Posterior vena cava (tissue), 2 donors: ENCODE measurements at regions not wholly inside any gene's neighbourhood (a gene's known extent, or its start where the extent isn't known, plus 50 kb on each side); places are given as distances from the start of the nearest gene placed in this dataset.
"Not testable (repeated sequence)": the region's sequence is repeated elsewhere in the genome, so short reads cannot be mapped to it uniquely, and the experiment has no call there.

Source experiments
- DNase-seq: peaks from one replicate; pipeline ENCODE4 v3.0.0-alpha.2; 2020; ENCODE audit warnings: low spot score
- intact Hi-C, 2 donors: fragments of 100-400 bp; cut with DNase I; formaldehyde crosslinking; loops; one replicate each; pipeline versions ENCODE4 v1.14.1 to v1.14.2; 2022 to 2023
- donor health status: DM: yes; HTN: yes; CAD: no.
- donor health status: DM: yes; HTN: yes; CAD: no.

GRCh38 chr1:149157409-149157808 is 54.1 kb upstream of the NBPF9 start:
- DNase-seq, intact Hi-C loops: not testable (repeated sequence)

DNA sequence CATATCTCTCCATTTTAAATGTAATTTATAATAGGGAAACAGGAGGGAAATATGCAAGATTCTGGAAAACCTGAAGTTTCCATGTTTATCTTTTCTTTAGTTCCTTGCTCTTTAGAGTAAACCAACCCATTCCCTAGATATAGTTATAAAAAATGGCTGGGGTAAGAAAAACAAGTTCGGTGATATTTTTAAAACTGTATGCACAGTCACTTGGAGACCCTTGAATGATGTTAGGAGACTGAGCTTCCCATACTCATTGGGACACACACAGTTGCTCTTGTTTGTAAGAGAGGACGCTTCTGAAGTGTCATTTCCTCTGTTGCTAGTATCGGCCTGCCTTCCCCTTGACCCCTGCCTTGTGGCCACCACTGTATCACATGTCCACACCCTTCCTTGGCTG is 55.0 kb upstream of the NBPF9 start:
- DNase-seq, intact Hi-C loops: not testable (repeated sequence)

DNA sequence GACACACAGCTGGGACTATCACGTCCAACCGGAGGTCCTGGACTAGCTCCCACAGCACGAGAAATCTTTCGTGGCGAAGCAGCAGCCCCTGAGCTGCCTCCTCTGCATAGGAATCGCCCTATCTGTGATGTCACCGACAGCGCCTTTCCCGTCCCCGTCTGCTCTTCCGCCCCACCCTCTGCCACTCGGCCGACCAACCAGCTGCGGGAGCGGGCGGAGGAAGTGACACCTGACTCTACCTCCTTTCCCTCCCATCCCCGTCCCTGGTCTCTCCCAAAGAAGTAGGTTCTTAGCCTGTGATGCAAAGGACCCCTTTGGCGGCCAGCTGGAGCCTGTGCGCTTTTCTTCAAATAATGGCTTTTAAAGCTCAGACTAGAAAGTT is 59.7 kb upstream of the NBPF9 start:
- intact Hi-C loops, DNase-seq: not testable (repeated sequence)

DNA sequence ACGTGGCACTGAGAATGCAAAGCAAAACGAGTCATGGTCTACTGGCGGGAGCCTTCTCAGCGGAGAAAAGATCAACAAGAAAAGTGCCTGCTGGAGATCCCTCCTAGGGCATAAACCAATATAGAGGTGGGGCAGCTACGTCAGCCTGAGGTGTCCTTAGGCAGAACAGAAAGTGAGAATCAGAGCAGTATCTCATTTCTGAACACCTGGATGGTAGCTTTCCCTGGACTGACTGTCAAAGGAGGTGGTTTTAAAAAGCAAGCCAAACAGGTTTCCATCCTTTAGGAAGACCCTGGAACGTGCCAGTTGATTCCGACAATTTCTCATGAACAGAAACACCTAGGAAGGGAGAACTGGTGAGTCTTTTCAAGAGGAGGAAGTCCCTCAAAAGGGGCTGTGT is 71.4 kb upstream of the NBPF9 start:
- intact Hi-C loops, DNase-seq: not testable (repeated sequence)

DNA sequence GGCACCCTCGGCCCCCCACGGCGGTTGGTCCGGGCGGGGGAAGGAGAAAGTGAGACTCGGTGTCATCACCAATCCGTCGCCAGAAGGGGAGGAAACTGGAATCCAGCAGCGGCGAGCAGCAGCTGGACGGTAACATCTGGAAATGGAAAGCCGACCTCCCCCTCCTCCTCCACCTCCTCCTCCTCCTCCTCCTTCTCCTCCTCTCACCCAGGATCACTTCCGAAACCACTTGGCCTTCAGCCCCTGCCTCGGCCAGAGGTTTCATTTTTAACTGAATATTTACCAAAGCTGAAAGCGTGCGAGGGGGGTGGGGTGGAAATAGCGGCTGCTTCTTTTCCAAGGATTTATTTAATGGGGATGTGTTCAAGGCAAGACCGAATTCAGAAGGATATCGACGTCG is 72.5 kb upstream of the NBPF9 start:
- intact Hi-C loops: not testable (repeated sequence)
- peak; percentile 44 for DNase-seq

GRCh38 chr1:149176453-149177316 is 73.3 kb upstream of the NBPF9 start:
- intact Hi-C loops: not testable (repeated sequence)

DNA sequence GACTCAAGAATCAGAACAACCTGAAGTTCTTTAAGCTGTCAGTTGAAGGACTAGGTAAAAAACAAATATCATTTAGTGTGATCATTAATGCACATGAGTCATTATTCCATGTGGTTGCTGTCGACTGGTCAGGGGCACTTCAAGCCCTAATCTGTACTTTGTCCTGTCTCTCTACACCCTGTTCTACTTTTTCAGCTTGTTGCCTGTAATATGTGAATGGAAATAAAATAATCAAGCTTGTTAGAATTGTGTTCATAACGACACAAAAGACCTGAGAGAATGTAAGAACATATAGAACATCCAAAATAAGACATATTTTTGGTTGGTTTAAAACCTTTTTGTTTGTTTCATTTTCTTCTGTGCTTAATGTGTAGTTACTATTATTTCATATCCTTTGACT is 87.4 kb upstream of the NBPF9 start:
- intact Hi-C loops, DNase-seq: not testable (repeated sequence)

More at GRCh38 chr1:149176453-149177316, 73.3 kb upstream of the NBPF9 start:
- peak; percentile 83 for DNase-seq

- intact Hi-C loops, DNase-seq: not testable (repeated sequence)
Observed at GRCh38 chr1:149196651-149197050, 93.3 kb upstream of the NBPF9 start.

GRCh38 chr1:149200567-149200966 is 97.2 kb upstream of the NBPF9 start:
- intact Hi-C loops, DNase-seq: not testable (repeated sequence)

GRCh38 chr1:149202283-149202682 is 98.9 kb upstream of the NBPF9 start:
- intact Hi-C loops, DNase-seq: not testable (repeated sequence)

- intact Hi-C loops, DNase-seq: not testable (repeated sequence)
Observed at GRCh38 chr1:149204396-149204795, 101.0 kb upstream of the NBPF9 start.

DNA sequence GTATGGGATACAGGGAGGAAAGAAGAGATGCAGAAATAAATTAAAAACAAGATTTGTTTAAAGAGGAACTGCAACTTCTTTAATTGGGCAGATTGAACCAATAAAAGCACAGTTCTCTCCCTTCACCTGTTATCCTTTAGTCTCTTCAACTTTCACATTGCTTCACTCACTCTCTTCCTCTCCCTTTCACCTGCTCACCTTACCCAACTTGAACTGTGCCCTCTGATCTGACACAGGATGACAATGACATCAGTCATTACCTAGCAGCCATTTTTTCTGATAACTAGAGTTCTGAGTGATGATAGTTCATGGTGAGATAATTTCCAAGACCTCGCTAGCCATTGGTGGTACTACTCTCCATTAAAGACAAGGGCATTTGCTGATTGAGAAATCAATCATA is 105.5 kb upstream of the NBPF9 start:
- intact Hi-C loops, DNase-seq: not testable (repeated sequence)

GRCh38 chr1:149211757-149212420 is 108.5 kb upstream of the NBPF9 start:
- intact Hi-C loops, DNase-seq: not testable (repeated sequence)

DNA sequence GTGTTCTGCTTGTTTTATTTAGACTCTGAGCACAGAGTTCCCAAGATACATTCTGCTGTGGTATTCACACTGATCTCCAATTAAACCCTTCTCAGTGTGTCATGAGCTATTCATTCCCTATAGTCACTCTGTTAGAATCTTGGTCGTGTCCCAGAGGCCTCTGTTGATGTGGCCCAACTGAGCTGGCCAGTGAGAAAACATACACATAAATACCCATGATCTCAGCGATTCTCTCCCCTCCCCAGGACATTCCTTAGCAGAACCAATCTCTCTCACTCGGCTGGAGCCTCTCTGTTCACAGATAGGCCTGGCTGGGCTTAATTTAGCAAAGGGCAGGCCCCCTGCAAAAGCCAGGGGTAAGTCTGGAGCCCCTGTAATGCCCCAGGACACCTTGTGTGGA is 109.6 kb upstream of the NBPF9 start:
- DNase-seq, intact Hi-C loops: not testable (repeated sequence)

- intact Hi-C loops: not testable (repeated sequence)
Observed at GRCh38 chr1:149213673-149214072, 110.3 kb upstream of the NBPF9 start.

GRCh38 chr1:149218080-149218988 is 115.0 kb upstream of the NBPF9 start:
- intact Hi-C loops, DNase-seq: not testable (repeated sequence)

More at GRCh38 chr1:149213673-149214072, 110.3 kb upstream of the NBPF9 start:
- DNase-seq: not testable (repeated sequence)

GRCh38 chr1:149219539-149219938 is 116.2 kb upstream of the NBPF9 start:
- DNase-seq, intact Hi-C loops: not testable (repeated sequence)

DNA sequence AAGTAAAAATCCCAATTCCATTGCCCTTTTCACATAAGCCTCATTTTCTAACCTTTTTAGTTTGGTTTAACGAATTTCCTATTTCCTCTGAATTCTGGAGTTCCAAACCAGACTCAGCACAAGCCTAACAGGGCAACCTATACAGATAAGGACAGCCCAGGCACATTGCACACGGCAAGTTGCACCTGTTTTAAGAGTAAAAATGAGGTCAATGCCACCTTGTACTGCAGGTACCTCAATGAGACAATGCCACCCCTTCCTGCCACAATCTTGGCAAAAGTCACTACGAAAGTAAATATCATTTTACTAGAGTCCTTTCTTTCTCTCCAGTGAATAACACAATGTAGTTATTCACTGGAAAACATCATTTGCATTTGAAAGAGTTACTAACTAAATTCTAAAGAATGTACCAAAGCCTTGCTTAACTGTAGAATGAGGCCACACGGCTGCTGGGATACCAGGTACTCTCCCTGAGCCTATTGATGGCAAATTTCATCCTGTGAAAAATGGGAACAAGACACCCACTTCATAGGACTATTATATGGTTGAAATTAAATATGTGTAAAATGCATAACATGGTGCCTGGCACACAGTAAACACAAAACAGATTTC is 117.2 kb upstream of the NBPF9 start:
- intact Hi-C loops, DNase-seq: not testable (repeated sequence)
